Skeletal muscle tissue (tissue), 3 donors: ENCODE measurements at regions not wholly inside any gene's neighbourhood (a gene's known extent, or its start where the extent isn't known, plus 50 kb on each side); places are given as distances from the start of the nearest gene placed in this dataset.

Experiments used
- H3K27ac ChIP-seq: one replicate; pipeline ENCODE4 v1.7.0; 2013; ENCODE audit warnings: mild to moderate bottlenecking, low read depth, low read length, inconsistent platforms
- H3K27me3 ChIP-seq, 3 donors: one replicate each; pipeline ENCODE4 v1.7.0; 2013; ENCODE audit warnings: low read length in 3 of 3; ENCODE audit not compliant: control insufficient read depth in 3 of 3, insufficient read depth in 3 of 3
- H3K36me3 ChIP-seq, 3 donors: one replicate each; pipeline ENCODE4 v1.7.0; 2013; ENCODE audit warnings: low read length in 3 of 3; ENCODE audit not compliant: control insufficient read depth in 3 of 3, insufficient read depth in 3 of 3
- H3K4me1 ChIP-seq, 3 donors: one replicate each; pipeline ENCODE4 v1.7.0; 2013; ENCODE audit warnings: low read length in 3 of 3, mild to moderate bottlenecking in 3 of 3; ENCODE audit not compliant: control insufficient read depth in 3 of 3, insufficient read depth in 3 of 3
- H3K4me3 ChIP-seq, 3 donors: one replicate each; pipeline ENCODE4 v1.7.0; 2013; ENCODE audit warnings: low read length in 3 of 3
- H3K9ac ChIP-seq, 3 donors: one replicate each; pipeline ENCODE4 v1.7.0; 2013; ENCODE audit warnings: low read length in 3 of 3, mild to moderate bottlenecking in 3 of 3, moderate library complexity in 2 of 3, low read depth in 1 of 3
- H3K9me3 ChIP-seq, 3 donors: one replicate each; pipeline ENCODE4 v1.7.0; 2013; ENCODE audit warnings: low read length in 3 of 3; ENCODE audit not compliant: control insufficient read depth in 3 of 3
- donor health status: Osteomylitis.

DNA sequence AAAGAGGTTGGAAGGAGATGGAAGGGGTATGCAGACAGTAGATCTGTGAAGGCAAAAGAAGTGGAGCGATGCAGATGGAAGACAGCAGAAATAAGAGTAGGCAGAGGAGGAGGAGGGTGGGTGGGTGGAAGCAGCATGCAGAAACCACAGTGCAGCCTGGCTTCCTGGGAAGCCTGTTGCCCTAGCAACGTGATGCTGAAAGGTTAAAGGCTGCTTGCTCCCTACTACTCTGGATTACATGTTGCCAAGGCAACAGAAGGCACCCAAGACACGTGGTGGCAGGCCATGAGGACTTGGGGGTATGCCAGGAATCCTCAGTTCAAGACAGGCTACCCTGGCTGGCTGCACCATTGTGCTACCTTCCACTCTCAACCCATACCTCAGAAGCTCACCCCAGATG lies 129.6 kb downstream of the GRIN2B start:
- Histone ChIP-seq H3K9me3 (no peaks in the 10 kb centered on the region), H3K4me1 (peaks cover 0 to 3% (median 3%) of the 10 kb centered on the region in 3 donors), H3K9ac (no peak overlapping the region), H3K36me3 (no peaks in the 10 kb centered on the region), H3K4me3 (no peak overlapping the region), H3K27me3 (no peaks in the 10 kb centered on the region), H3K27ac (no peak overlapping the region)

DNA sequence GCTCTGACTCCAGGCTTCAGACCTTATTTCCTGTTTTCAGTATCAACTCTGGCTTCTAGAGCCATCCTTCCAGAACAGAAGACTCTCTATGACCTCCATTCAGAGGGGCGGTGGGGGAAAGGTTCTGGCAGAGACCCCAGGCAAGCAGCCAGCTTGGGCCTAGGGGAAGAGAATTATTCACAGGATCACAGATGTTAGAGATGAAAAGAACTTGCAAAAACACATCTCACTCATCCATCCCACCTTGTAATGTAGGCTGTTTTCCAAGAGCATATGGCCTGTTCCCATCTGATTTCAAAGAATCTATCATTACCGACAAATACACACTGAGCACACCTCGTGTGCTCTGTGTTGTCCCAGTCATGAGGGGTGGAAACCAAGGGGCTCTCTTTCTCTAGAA lies 131.9 kb downstream of the GRIN2B start:
- no peak overlapping the region for H3K9ac ChIP-seq
- no peak overlapping the region for H3K4me3 ChIP-seq
- no peaks in the 10 kb centered on the region for H3K9me3 ChIP-seq
- no peaks in the 10 kb centered on the region for H3K27me3 ChIP-seq
- no peak overlapping the region for H3K27ac ChIP-seq
- no peaks in the 10 kb centered on the region for H3K36me3 ChIP-seq
- peaks cover 0 to 3% (median 3%) of the 10 kb centered on the region in 3 donors for H3K4me1 ChIP-seq

DNA sequence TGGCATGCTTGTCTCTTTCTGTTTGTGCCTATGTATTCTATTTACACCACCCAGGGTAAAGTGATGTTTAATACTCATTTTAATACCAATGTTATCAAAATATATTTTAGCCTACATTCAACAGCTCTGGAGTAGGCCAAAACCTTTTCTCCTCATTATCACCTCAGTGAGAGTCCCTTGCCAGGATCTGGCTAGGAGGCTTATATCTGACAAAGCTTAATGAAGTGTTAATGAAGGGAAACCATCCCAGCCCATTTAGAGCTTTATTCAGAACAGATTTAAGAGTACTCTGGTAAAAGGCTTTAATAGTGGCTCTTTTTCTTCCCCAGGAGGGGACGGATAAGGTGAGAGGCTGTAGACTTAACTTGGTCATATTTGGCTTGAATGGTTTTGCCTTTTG lies 137.6 kb downstream of the GRIN2B start:
- H3K4me3 ChIP-seq = no peak overlapping the region
- H3K27me3 ChIP-seq = no peaks in the 10 kb centered on the region
- no peak overlapping the region for H3K9ac ChIP-seq
- no peaks in the 10 kb centered on the region for H3K4me1 ChIP-seq
- no peak overlapping the region for H3K27ac ChIP-seq
- no peaks in the 10 kb centered on the region for H3K9me3 ChIP-seq
- no peaks in the 10 kb centered on the region for H3K36me3 ChIP-seq

DNA sequence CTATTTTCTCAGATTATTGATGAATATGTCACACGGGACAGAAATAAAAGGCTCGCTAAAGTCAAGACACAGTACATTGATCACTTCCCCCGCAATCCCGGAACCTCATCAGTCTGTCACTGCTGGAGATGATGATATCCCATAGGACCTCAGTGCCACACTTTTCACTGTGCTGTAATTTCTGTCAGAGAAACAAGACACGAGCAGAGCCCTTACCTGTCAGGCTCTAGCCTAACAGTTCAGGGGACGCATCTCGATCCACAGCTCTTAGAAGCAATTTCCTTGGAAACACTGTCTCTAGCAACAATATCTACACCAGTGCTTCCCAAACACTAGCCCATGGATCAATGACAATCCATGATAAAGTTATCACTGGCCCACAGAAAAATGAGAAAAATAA lies 140.0 kb downstream of the GRIN2B start:
- Histone ChIP-seq H3K27me3 (no peaks in the 10 kb centered on the region), H3K9me3 (no peaks in the 10 kb centered on the region), H3K4me3 (no peak overlapping the region), H3K27ac (no peak overlapping the region), H3K36me3 (no peaks in the 10 kb centered on the region), H3K9ac (no peak overlapping the region), H3K4me1 (no peaks in the 10 kb centered on the region)

DNA sequence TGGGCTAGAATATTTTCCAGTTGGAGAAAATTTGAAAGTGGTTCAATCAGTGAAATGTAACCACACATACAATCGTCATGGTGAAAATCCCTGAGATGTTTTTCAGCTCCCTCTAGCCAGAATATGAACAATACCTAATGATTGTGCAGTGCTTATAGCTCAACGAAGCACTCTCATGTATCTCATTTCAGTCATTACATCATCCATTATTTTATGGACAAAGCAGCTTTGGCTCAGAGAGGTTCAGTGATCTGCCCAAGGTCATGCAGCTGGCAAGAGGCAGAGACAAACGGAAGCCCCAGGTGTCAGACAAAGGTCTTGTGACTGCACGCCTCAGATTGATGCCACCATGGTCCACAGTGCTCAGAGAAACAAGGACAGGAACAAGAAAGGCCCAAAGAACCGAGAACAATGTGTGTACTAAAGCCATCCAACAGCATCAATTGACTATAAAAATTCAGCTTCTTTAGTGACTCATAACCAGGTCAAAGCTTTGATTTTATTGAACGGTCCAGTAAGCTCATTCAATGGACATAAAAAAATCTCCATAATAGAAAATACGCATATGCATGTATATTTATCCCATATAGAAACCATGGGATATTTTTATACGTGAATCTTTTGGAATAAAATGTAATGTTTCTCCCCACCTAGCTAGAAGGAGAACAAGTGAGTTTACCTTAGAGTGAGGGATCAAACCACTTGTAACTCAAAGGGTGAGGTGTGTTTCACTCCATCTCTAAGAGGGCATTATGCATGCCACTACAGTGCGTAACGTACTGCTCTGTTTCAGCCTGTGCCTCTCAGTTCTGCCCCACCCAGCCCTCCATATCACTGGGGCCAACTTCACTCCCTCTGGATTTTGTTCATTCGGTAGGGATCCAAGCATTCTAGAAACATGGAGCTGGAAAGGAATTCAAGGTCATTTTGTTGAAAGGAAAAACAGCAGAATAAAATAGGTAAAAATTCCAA lies 141.8 kb downstream of the GRIN2B start:
- no peaks in the 10 kb centered on the region for H3K36me3 ChIP-seq
- no peaks in the 10 kb centered on the region for H3K27me3 ChIP-seq
- no peak overlapping the region for H3K27ac ChIP-seq
- H3K4me3 ChIP-seq = no peak overlapping the region
- H3K4me1 ChIP-seq = no peaks in the 10 kb centered on the region
- no peak overlapping the region for H3K9ac ChIP-seq
- H3K9me3 ChIP-seq = no peaks in the 10 kb centered on the region

DNA sequence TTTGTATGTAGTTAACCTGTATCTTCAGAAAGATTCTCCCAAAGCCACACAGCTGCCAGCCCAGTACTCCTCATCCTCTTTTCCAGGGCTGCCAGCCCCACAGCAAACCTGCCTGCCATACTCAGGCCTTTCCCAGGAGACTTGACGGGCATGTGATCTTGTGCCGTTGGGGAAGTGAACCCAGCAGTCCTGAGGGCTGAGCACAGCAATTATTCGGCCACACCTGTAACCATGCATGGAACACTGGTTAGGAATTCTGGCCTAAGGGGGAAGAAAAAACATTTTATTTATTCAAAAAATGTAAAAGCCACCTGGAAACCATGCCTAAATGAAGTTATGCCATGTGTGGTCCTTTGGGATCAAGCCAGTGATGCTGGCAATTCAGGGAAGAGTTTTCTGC lies 145.3 kb downstream of the GRIN2B start:
- no peaks in the 10 kb centered on the region for H3K36me3 ChIP-seq
- no peaks in the 10 kb centered on the region for H3K27me3 ChIP-seq
- H3K27ac ChIP-seq = no peak overlapping the region
- H3K9me3 ChIP-seq = no peaks in the 10 kb centered on the region
- H3K4me1 ChIP-seq = no peaks in the 10 kb centered on the region
- H3K4me3 ChIP-seq = no peak overlapping the region
- no peak overlapping the region for H3K9ac ChIP-seq

DNA sequence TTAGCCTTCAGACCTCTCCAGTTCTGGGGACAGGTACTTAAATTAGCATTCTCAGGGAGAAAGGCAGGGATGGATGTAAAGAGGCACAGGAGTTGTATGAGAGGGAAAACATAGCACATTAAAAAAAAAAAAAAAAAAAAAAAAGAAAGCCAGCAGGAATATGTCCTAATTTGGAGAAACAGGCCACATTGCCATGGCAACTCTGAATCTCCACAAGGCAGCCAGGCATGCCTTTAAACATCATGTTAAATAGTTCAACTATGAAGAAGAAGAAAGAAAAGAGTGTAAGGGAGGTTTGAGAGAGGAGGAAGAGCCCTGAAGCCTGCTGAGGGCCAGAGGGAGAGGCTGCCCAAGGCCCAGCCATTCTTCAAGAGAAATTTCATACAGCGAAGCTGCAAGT lies 145.8 kb downstream of the GRIN2B start:
- Histone ChIP-seq H3K4me3 (no peak overlapping the region), H3K9ac (no peak overlapping the region), H3K27ac (no peak overlapping the region), H3K27me3 (no peaks in the 10 kb centered on the region), H3K4me1 (no peaks in the 10 kb centered on the region), H3K36me3 (no peaks in the 10 kb centered on the region), H3K9me3 (no peaks in the 10 kb centered on the region)

DNA sequence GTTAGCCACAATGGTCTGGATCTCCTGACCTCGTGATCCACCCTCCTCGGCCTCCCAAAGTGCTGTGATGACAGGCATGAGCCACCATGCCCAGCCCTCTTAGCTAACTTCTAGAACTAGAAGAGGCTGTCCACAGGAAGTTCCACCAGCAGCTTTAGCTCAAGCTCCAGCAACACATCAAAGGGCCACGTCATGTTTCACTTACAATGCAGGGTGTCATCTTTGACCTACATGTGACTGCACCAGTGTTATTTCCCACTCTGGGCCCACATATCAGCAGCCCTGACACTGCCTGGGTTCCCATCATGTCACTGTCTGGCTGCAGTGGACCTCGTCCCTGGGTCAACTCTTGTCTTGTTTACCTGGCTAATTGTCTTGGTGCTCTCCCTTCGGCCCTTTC lies 147.2 kb downstream of the GRIN2B start:
- Histone ChIP-seq H3K4me3 (no peak overlapping the region), H3K27ac (no peak overlapping the region), H3K36me3 (no peaks in the 10 kb centered on the region), H3K27me3 (no peaks in the 10 kb centered on the region), H3K4me1 (no peaks in the 10 kb centered on the region), H3K9ac (no peak overlapping the region), H3K9me3 (no peaks in the 10 kb centered on the region)

DNA sequence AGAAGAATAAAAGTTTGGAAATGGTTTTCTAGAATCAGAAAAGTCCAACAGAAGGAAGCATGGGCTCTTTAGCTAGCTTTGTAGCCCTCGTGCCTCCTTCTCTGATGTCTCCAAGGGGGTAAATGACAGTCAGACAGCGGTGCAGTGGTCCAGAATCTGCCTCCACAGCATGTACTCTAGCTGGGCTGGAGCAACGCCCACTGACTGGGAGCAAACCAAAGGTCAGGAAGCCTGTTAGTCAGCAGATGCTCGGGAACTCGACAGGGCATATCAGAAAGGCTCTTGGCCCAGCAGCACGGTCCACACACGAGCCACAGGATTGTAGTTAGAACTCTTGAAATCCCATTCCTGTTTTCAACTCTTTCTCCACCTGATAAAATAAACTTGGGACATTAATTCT lies 164.3 kb downstream of the GRIN2B start:
- Histone ChIP-seq H3K9ac (no peak overlapping the region), H3K4me3 (no peak overlapping the region), H3K36me3 (no peaks in the 10 kb centered on the region), H3K4me1 (no peaks in the 10 kb centered on the region), H3K9me3 (no peaks in the 10 kb centered on the region), H3K27me3 (no peaks in the 10 kb centered on the region), H3K27ac (no peak overlapping the region)

DNA sequence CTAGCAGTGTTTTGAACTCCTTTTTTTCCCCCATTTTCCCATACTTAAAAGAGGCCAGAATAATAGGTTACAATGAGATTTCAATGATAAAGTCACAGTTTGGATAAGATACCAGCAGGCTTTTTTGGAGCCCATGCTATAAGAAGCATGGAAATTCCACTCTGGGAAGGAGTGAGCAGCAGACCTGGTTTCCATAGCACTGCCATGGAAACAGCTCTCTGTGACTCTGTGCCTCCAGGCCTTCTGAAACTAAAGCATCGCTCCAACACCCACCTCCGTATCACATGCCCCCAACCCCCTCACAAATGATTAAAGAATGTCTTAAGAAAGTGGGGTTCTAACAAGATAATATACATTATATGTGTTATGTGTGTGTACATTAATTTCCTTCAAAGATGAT lies 165.0 kb downstream of the GRIN2B start:
- no peak overlapping the region for H3K27ac ChIP-seq
- no peak overlapping the region for H3K4me3 ChIP-seq
- H3K4me1 ChIP-seq = no peaks in the 10 kb centered on the region
- no peak overlapping the region for H3K9ac ChIP-seq
- H3K27me3 ChIP-seq = no peaks in the 10 kb centered on the region
- no peaks in the 10 kb centered on the region for H3K9me3 ChIP-seq
- no peaks in the 10 kb centered on the region for H3K36me3 ChIP-seq
